SK-N-SH (cell line): ENCODE measurements at regions not wholly inside any gene's neighbourhood (a gene's known extent, or its start where the extent isn't known, plus 50 kb on each side); places are given as distances from the start of the nearest gene placed in this dataset.

Experiments
- CTCF ChIA-PET: fragments of 300-600, 350-600 bp; formaldehyde crosslinking; extraction: SDS; loops from one replicate; lab custom pipeline; 2021; lab: Yijun Ruan, JAX
- POLR2A ChIA-PET: fragments of 350-600 bp; sonication (Branson Sonifier 250); formaldehyde crosslinking; extraction: SDS; loops from one replicate; lab custom pipeline; 2020; ENCODE audit warnings: antibody characterized with exemption, inconsistent platforms; lab: Yijun Ruan, JAX
- DNase-seq: peaks from one replicate; pipeline ENCODE4 v3.0.0; 2012
- H2AFZ ChIP-seq: fragments of 200-600 bp; sonication (generic); 2 replicates; pipeline ENCODE4 v1.8.1; 2016; ENCODE audit warnings: antibody characterized with exemption, mild to moderate bottlenecking, low read depth
- H3F3A ChIP-seq: fragments of 200-600 bp; sonication (generic); replicated peaks from 2 replicates; pipeline ENCODE3; 2016; ENCODE audit warnings: antibody characterized with exemption, mild to moderate bottlenecking; ENCODE audit not compliant: insufficient read depth
- H3K27ac ChIP-seq, 2 experiments: fragments of 200-500 bp in 1 of 2; fragments of 200-600 bp in 1 of 2; sonication (Bioruptor generic) in 1 of 2; sonication (generic), shearing (Covaris generic) in 1 of 2; 2 replicates each; pipeline versions ENCODE4 v1.5.1 to v1.6.1; 2014 to 2016; ENCODE audit warnings: low read depth in 2 of 2, inconsistent platforms in 1 of 2, low read length in 1 of 2, mild to moderate bottlenecking in 1 of 2, mixed read lengths in 1 of 2
- H3K27me3 ChIP-seq: fragments of 200-600 bp; sonication (generic), shearing (Covaris generic); 2 replicates; pipeline ENCODE4 v1.6.1; 2016; ENCODE audit warnings: mixed run types; ENCODE audit not compliant: insufficient read depth
- H3K36me3 ChIP-seq, 2 experiments: fragments of 200-500 bp in 1 of 2; fragments of 200-600 bp in 1 of 2; sonication (Bioruptor generic) in 1 of 2; sonication (generic) in 1 of 2; replicated peaks in 1 of 2; 2 replicates each; pipeline versions ENCODE3 to v1.5.1; 2014 to 2016; ENCODE audit warnings: low read length in 1 of 2, mild to moderate bottlenecking in 1 of 2; ENCODE audit not compliant: insufficient read depth in 2 of 2, control insufficient read depth in 1 of 2
- H3K4me1 ChIP-seq, 2 experiments: fragments of 200-500 bp in 1 of 2; fragments of 200-600 bp in 1 of 2; sonication (Bioruptor generic) in 1 of 2; sonication (generic), shearing (Covaris generic) in 1 of 2; 2 replicates each; pipeline versions ENCODE4 v1.5.1 to v1.6.1; 2014 to 2016; ENCODE audit warnings: low read depth in 1 of 2, low read length in 1 of 2, mixed run types in 1 of 2; ENCODE audit not compliant: insufficient read depth in 2 of 2, control insufficient read depth in 1 of 2
- H3K4me2 ChIP-seq: fragments of 200-600 bp; sonication (generic), shearing (Covaris generic); 2 replicates; pipeline ENCODE4 v1.6.1; 2017; ENCODE audit warnings: mixed run types
- H3K4me3 ChIP-seq, 2 experiments: fragments of 200-500 bp in 1 of 2; fragments of 200-600 bp in 1 of 2; sonication (Bioruptor generic) in 1 of 2; sonication (generic), shearing (Covaris generic) in 1 of 2; 2 replicates each; pipeline versions ENCODE4 v1.5.1 to v1.8.1; 2014 to 2016; ENCODE audit warnings: low read depth in 2 of 2, inconsistent platforms in 1 of 2, low read length in 1 of 2, mild to moderate bottlenecking in 1 of 2, mixed read lengths in 1 of 2, moderate library complexity in 1 of 2
- H3K79me2 ChIP-seq: fragments of 200-600 bp; sonication (generic); 2 replicates; pipeline ENCODE4 v1.8.1; 2017; ENCODE audit warnings: mild to moderate bottlenecking; ENCODE audit not compliant: insufficient read depth
- H3K9ac ChIP-seq: fragments of 200-600 bp; sonication (generic); 2 replicates; pipeline ENCODE4 v1.6.1; 2017; ENCODE audit warnings: mixed run types
- H3K9me2 ChIP-seq: fragments of 200-600 bp; sonication (generic); 2 replicates; pipeline ENCODE4 v1.6.1; 2017; ENCODE audit warnings: mixed run types
- H3K9me3 ChIP-seq: fragments of 200-600 bp; sonication (generic); 2 replicates; pipeline ENCODE4 v1.6.1; 2017; ENCODE audit warnings: mixed run types, mild to moderate bottlenecking, moderate library complexity
- H4K20me1 ChIP-seq: fragments of 200-600 bp; sonication (generic); 2 replicates; pipeline ENCODE4 v1.6.1; 2017; ENCODE audit warnings: mild to moderate bottlenecking, mixed run types; ENCODE audit not compliant: insufficient read depth
- CHD2 ChIP-seq: fragments of 150-350 bp; IDR thresholded peaks from 2 replicates; pipeline ENCODE4 v1.6.1; 2018; ENCODE audit warnings: low read length; ENCODE audit not compliant: partially characterized antibody
- ELF1 ChIP-seq: IDR thresholded peaks from 2 replicates; pipeline ENCODE4 v1.4.0; 2012
- EP300 ChIP-seq, 2 experiments: IDR thresholded peaks; 2 replicates each; pipeline versions ENCODE4 v1.4.0 to v1.6.1; 2012; ENCODE audit warnings: borderline replicate concordance in 1 of 2, low read depth in 1 of 2, low read length in 1 of 2
- EZH2phosphoT487 ChIP-seq: fragments of 200-600 bp; sonication (generic); IDR thresholded peaks from 2 replicates; pipeline ENCODE4 v1.6.1; 2017; ENCODE audit warnings: low read depth, mixed run types, mild to moderate bottlenecking, antibody characterized with exemption, moderate library complexity, borderline replicate concordance
- FOSL2 ChIP-seq: IDR thresholded peaks from 2 replicates; pipeline ENCODE4 v1.4.0; 2012; ENCODE audit warnings: low read depth, mild to moderate bottlenecking, moderate library complexity, borderline replicate concordance
- FOXJ3 ChIP-seq: sonication (generic); formaldehyde crosslinking; IDR thresholded peaks from 2 replicates; pipeline ENCODE4 v1.5.1; 2020; ENCODE audit warnings: mild to moderate bottlenecking, missing genetic modification reagents
- FOXM1 ChIP-seq: IDR thresholded peaks from 2 replicates; pipeline ENCODE4 v1.4.0; 2012; ENCODE audit warnings: low read depth, mild to moderate bottlenecking
- GABPA ChIP-seq: IDR thresholded peaks from 2 replicates; pipeline ENCODE4 v1.4.0; 2012; ENCODE audit warnings: low read depth, mild to moderate bottlenecking
- GATA2 ChIP-seq: sonication (generic); formaldehyde crosslinking; IDR thresholded peaks from 2 replicates; pipeline ENCODE4 v1.5.0; 2020; ENCODE audit warnings: mild to moderate bottlenecking, missing genetic modification reagents
- IRF3 ChIP-seq: fragments of 150-350 bp; IDR thresholded peaks from 2 replicates; pipeline ENCODE4 v1.6.1; 2016; ENCODE audit warnings: mild to moderate bottlenecking, low read depth, low read length
- JUND ChIP-seq: IDR thresholded peaks from 2 replicates; pipeline ENCODE4 v1.4.0; 2012
- MAX ChIP-seq: IDR thresholded peaks from 2 replicates; pipeline ENCODE4 v1.4.0; 2012; ENCODE audit warnings: low read depth
- MEF2A ChIP-seq: IDR thresholded peaks from 2 replicates; pipeline ENCODE4 v1.4.0; 2012; ENCODE audit warnings: low read depth, borderline replicate concordance
- MXI1 ChIP-seq: IDR thresholded peaks from 2 replicates; pipeline ENCODE4 v1.6.1; 2012; ENCODE audit warnings: mild to moderate bottlenecking, low read depth, low read length, improper control_type of control experiment
- NFIC ChIP-seq: IDR thresholded peaks from 2 replicates; pipeline ENCODE4 v1.4.0; 2012; ENCODE audit warnings: borderline replicate concordance
- NRF1 ChIP-seq: IDR thresholded peaks from 2 replicates; pipeline ENCODE4 v1.6.1; 2012; ENCODE audit warnings: low read depth, mild to moderate bottlenecking, low read length
- POLR2AphosphoS5 ChIP-seq: IDR thresholded peaks from 2 replicates; pipeline ENCODE4 v1.6.1; 2012; ENCODE audit warnings: low read depth, low read length
- RCOR1 ChIP-seq: fragments of 150-350 bp; IDR thresholded peaks from 2 replicates; pipeline ENCODE4 v1.6.1; 2017; ENCODE audit warnings: antibody characterized with exemption, low read length
- REST ChIP-seq: IDR thresholded peaks from 2 replicates; pipeline ENCODE4 v1.6.1; 2012; ENCODE audit warnings: mild to moderate bottlenecking, low read depth, low read length, moderate library complexity
- RFX5 ChIP-seq: IDR thresholded peaks from 2 replicates; pipeline ENCODE4 v1.6.1; 2012; ENCODE audit warnings: mild to moderate bottlenecking, improper control_type of control experiment, low read length
- RXRA ChIP-seq: IDR thresholded peaks from 2 replicates; pipeline ENCODE4 v1.4.0; 2012; ENCODE audit warnings: low read depth, mild to moderate bottlenecking, borderline replicate concordance
- SIN3A ChIP-seq: IDR thresholded peaks from 2 replicates; pipeline ENCODE4 v1.6.1; 2012; ENCODE audit warnings: low read depth, mild to moderate bottlenecking, low read length, moderate library complexity, borderline replicate concordance
- TAF1 ChIP-seq: IDR thresholded peaks from 2 replicates; pipeline ENCODE4 v1.6.1; 2012; ENCODE audit warnings: low read depth, mild to moderate bottlenecking, low read length, moderate library complexity, borderline replicate concordance
- TCF12 ChIP-seq: IDR thresholded peaks from 2 replicates; pipeline ENCODE4 v1.4.0; 2012
- TEAD4 ChIP-seq: IDR thresholded peaks from 2 replicates; pipeline ENCODE4 v1.4.0; 2012; ENCODE audit warnings: mild to moderate bottlenecking, borderline replicate concordance; ENCODE audit not compliant: insufficient read depth
- USF2 ChIP-seq: fragments of 150-350 bp; IDR thresholded peaks from 2 replicates; pipeline ENCODE4 v1.6.1; 2017; ENCODE audit warnings: antibody characterized with exemption, low read length, low read depth, borderline replicate concordance
- ZBTB33 ChIP-seq: IDR thresholded peaks from 2 replicates; pipeline ENCODE4 v1.4.0; 2012; ENCODE audit warnings: low read depth, borderline replicate concordance
- WGBS: methylation state at CpG from one replicate; pipeline ENCODE4 v1.1.6; 2017; ENCODE audit warnings: low lambda C conversion rate; 5-methylcytosine and 5-hydroxymethylcytosine counted together

- Histone ChIP-seq H3K9me2 (no peaks in the 10 kb centered on the region), H3K27ac (peak overlapping the region in 1 of 2 experiments; percentile 36; a peak in 1 of 4 replicates), H3K27me3 (no peaks in the 10 kb centered on the region), H3K9ac (no peak overlapping the region), H3K4me1 (peaks cover 0 to 16% of the 10 kb centered on the region in 2 experiments; a peak in 1 of 4 replicates), H2AFZ (no peak overlapping the region), H3K79me2 (no peaks in the 10 kb centered on the region), H3F3A (peaks cover 14% of the 10 kb centered on the region), H4K20me1 (no peaks in the 10 kb centered on the region), H3K4me3 (no peak overlapping the region), H3K36me3 (no peaks in the 10 kb centered on the region), H3K9me3 (no peaks in the 10 kb centered on the region), H3K4me2 (no peak overlapping the region)
- CTCF ChIA-PET = interaction anchor here (0.6 kb wide), 1 partner anchor 500 kb away, joined by 3 read pairs; no protein-coding TSS in a partner anchor
- DNase-seq = no peak
- POLR2A ChIA-PET = no interaction called here
- WGBS = 4% methylated on average over 2 of the region's 2 CpGs
- TF ChIP-seq MXI1 (no peak), REST (no peak), IRF3 (no peak), TEAD4 (no peak), GABPA (no peak), TCF12 (peak; percentile 68), FOSL2 (peak; percentile 39; the same call in 1 of the 2 replicates), USF2 (no peak), FOXJ3 (CRISPR knock-in tag) (no peak), GATA2 (CRISPR knock-in tag) (no peak), RXRA (no peak), JUND (peak; percentile 77), RFX5 (no peak), ZBTB33 (no peak), RCOR1 (no peak), ELF1 (no peak), SIN3A (no peak), NFIC (peak; percentile 51; the same call in 1 of the 2 replicates), NRF1 (no peak), FOXM1 (no peak), EP300 (IDR thresholded peaks at IDR 0.05; ENCODE audit: borderline replicate concordance in 1 of 2, low read depth in 1 of 2, low read length in 1 of 2) (peak in 1 of 2 experiments; percentile 58; a peak in 1 of 4 replicates), TAF1 (no peak), MAX (no peak), POLR2AphosphoS5 (no peak), EZH2phosphoT487 (no peak), CHD2 (no peak), MEF2A (no peak)
Measured at GRCh38 chr5:7317751-7318150, 78.2 kb upstream of the ADCY2 start.
